ENCODE measurements at regions not wholly inside any gene's neighbourhood (a gene's known extent, or its start where the extent isn't known, plus 50 kb on each side); places are given as distances from the start of the nearest gene placed in this dataset.

- TF ChIP-seq CTCF (IDR thresholded peaks at IDR 0.05) (no peak), TCF7L2 (IDR thresholded peaks at IDR 0.05; ENCODE audit: low read depth, low read length) (no peak), SIN3A (IDR thresholded peaks at IDR 0.05; ENCODE audit: borderline replicate concordance, insufficient read depth, low read depth, low read length) (no peak), POLR2AphosphoS5 (IDR thresholded peaks at IDR 0.05; ENCODE audit: low read depth, low read length) (no peak), REST (IDR thresholded peaks at IDR 0.05; ENCODE audit: insufficient read depth in 1 of 2, low read depth in 2 of 2, low read length in 1 of 2) (no peak)
Measured at GRCh38 chr3:43922374-43922773, 231.6 kb downstream of the ABHD5 start.

Data from Panc1 (cell line).